ENCODE measurements at regions not wholly inside any gene's neighbourhood (a gene's known extent, or its start where the extent isn't known, plus 50 kb on each side); places are given as distances from the start of the nearest gene placed in this dataset.

DNA sequence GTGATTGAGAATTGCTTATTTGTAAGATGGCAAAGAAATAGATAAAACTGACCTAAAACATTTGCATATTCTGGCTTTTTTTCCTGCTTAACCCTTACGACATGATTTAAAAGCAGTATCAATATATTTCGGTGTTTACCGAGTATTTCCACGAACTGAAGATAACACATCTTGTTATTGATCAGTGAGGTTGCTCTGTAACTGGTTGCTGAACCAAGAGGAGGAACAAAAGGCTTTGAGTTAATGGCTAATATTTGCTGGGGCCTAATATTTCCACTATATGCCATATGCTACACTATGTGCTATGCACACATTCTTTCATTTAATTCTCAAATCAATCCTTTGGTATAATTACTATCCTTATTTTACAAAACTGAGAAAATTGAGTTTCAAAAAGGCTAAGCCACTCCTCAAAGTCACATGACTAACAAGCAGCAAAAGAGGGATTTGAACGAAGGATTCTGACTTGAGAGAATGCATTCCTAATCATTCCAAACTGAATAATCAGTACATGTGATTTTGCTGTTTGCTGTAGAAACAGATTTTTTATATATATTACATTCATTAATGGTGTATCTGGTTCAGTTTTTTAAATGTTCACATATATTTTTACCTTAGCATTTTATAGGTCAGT, 346.0 kb downstream of the USP25 start:
- TF ChIP-seq, protein P1, sequence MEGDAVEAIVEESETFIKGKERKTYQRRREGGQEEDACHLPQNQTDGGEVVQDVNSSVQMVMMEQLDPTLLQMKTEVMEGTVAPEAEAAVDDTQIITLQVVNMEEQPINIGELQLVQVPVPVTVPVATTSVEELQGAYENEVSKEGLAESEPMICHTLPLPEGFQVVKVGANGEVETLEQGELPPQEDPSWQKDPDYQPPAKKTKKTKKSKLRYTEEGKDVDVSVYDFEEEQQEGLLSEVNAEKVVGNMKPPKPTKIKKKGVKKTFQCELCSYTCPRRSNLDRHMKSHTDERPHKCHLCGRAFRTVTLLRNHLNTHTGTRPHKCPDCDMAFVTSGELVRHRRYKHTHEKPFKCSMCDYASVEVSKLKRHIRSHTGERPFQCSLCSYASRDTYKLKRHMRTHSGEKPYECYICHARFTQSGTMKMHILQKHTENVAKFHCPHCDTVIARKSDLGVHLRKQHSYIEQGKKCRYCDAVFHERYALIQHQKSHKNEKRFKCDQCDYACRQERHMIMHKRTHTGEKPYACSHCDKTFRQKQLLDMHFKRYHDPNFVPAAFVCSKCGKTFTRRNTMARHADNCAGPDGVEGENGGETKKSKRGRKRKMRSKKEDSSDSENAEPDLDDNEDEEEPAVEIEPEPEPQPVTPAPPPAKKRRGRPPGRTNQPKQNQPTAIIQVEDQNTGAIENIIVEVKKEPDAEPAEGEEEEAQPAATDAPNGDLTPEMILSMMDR (IDR thresholded peaks at IDR 0.05; ENCODE audit: low read depth, low read length) = no peak
- TF ChIP-seq EZH2phosphoT487 (IDR thresholded peaks at IDR 0.05; ENCODE audit: low read depth) = no peak
